Smooth muscle cell (in vitro differentiated cells): ENCODE measurements at regions not wholly inside any gene's neighbourhood (a gene's known extent, or its start where the extent isn't known, plus 50 kb on each side); places are given as distances from the start of the nearest gene placed in this dataset.

Source experiments
- DNase-seq: peaks from one replicate; lab custom pipeline; 2025; ENCODE audit not compliant: unreplicated experiment; lab: John Stamatoyannopoulos, UW
- H2AFZ ChIP-seq: fragments of 200-600 bp; sonication (generic); 2 replicates; pipeline ENCODE4 v1.6.0; 2016; ENCODE audit warnings: antibody characterized with exemption, low read depth, mild to moderate bottlenecking
- H3F3A ChIP-seq: fragments of 200-600 bp; sonication (generic); 2 replicates; pipeline ENCODE4 v1.6.0; 2017; ENCODE audit warnings: antibody characterized with exemption, low read depth
- H3K27ac ChIP-seq: fragments of 200-600 bp; sonication (generic); 2 replicates; pipeline ENCODE4 v1.5.1; 2016; ENCODE audit warnings: low read depth, mild to moderate bottlenecking
- H3K27me3 ChIP-seq: fragments of 200-600 bp; sonication (generic); 2 replicates; pipeline ENCODE4 v1.6.1; 2016; ENCODE audit warnings: low read depth, mild to moderate bottlenecking
- H3K36me3 ChIP-seq: fragments of 200-600 bp; sonication (generic); 2 replicates; pipeline ENCODE4 v1.5.1; 2016; ENCODE audit warnings: low read depth
- H3K4me1 ChIP-seq: fragments of 200-600 bp; sonication (generic); 2 replicates; pipeline ENCODE4 v1.5.1; 2016; ENCODE audit warnings: low read depth
- H3K4me2 ChIP-seq: fragments of 200-600 bp; sonication (generic); 2 replicates; pipeline ENCODE4 v1.6.0; 2016; ENCODE audit warnings: mild to moderate bottlenecking
- H3K4me3 ChIP-seq: fragments of 200-600 bp; sonication (generic); 2 replicates; pipeline ENCODE4 v1.5.1; 2016; ENCODE audit warnings: mild to moderate bottlenecking
- H3K79me2 ChIP-seq: fragments of 200-600 bp; sonication (generic); 2 replicates; pipeline ENCODE4 v1.6.0; 2016; ENCODE audit warnings: low read depth, mild to moderate bottlenecking
- H3K9ac ChIP-seq: fragments of 200-600 bp; sonication (generic); 2 replicates; pipeline ENCODE4 v1.6.0; 2016; ENCODE audit warnings: low read depth
- H3K9me3 ChIP-seq: fragments of 200-600 bp; sonication (generic); replicated peaks from 2 replicates; pipeline ENCODE4 v1.5.1; 2016; ENCODE audit warnings: low read depth
- H4K20me1 ChIP-seq: fragments of 200-600 bp; sonication (generic); 2 replicates; pipeline ENCODE4 v1.6.0; 2016; ENCODE audit warnings: low read depth
- WGBS: methylation state at CpG from one replicate; pipeline ENCODE4 v1.1.7; 2016; ENCODE audit warnings: low lambda C conversion rate; 5-methylcytosine and 5-hydroxymethylcytosine counted together
- TF ChIP-seq, protein P1 (sequence below): fragments of 200-600 bp; sonication (generic); IDR thresholded peaks from 2 replicates; pipeline ENCODE4 v1.5.1; 2017; ENCODE audit warnings: borderline replicate concordance, mild to moderate bottlenecking, antibody characterized with exemption; ENCODE audit not compliant: insufficient read depth, poor library complexity, severe bottlenecking

DNA sequence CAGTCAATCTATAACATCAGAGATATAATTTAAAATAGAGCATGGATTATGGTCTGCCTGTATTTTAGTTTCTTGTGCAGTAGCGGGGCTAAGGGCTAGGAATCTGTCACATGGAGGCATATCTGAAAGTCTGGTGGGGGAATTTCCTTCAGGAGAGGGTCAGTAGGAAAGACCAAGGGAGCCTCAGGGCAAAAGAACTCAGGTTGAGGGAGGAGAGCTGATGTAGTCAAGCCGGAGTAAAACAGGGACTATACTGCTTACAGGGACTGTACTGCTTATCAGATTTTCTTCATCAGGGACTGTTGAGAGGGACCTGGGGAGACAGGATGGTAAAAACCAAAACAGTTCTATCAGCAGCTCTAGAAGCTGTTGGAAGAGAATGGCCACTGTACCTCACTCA is 82.0 kb upstream of the CPM start:
- TF ChIP-seq, protein P1, sequence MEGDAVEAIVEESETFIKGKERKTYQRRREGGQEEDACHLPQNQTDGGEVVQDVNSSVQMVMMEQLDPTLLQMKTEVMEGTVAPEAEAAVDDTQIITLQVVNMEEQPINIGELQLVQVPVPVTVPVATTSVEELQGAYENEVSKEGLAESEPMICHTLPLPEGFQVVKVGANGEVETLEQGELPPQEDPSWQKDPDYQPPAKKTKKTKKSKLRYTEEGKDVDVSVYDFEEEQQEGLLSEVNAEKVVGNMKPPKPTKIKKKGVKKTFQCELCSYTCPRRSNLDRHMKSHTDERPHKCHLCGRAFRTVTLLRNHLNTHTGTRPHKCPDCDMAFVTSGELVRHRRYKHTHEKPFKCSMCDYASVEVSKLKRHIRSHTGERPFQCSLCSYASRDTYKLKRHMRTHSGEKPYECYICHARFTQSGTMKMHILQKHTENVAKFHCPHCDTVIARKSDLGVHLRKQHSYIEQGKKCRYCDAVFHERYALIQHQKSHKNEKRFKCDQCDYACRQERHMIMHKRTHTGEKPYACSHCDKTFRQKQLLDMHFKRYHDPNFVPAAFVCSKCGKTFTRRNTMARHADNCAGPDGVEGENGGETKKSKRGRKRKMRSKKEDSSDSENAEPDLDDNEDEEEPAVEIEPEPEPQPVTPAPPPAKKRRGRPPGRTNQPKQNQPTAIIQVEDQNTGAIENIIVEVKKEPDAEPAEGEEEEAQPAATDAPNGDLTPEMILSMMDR = no peak

DNA sequence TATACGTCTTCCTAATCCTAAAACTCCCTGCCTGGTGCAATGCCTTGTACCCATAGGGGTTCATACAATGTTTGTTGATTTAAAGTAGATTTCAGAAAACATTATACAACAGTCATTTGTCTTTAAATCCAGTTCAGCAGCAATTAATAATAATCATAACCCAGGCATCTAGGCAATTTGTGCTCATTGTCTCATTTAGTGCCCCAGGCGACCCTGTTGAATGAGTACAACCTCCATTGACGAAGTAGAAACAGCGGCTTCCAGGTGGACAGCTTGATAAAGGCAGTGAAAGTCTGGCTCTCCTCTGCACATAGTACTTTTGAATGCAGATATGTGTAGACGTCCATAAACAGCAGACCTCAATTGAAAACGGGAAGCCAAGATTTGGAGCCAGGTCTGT is 82.9 kb upstream of the CPM start:
- Histone ChIP-seq H3K4me1 (no peaks in the 10 kb centered on the region), H3K36me3 (no peaks in the 10 kb centered on the region), H3K79me2 (no peaks in the 10 kb centered on the region), H3F3A (no peaks in the 10 kb centered on the region), H3K27ac (no peak overlapping the region), H3K27me3 (no peaks in the 10 kb centered on the region), H4K20me1 (no peaks in the 10 kb centered on the region), H2AFZ (no peak overlapping the region), H3K9ac (no peak overlapping the region), H3K4me2 (no peak overlapping the region), H3K4me3 (no peak overlapping the region), H3K9me3 (no peaks in the 10 kb centered on the region)
- 58% methylated on average over 6 of the region's 6 CpGs for WGBS
- TF ChIP-seq, protein P1 = no peak
- DNase-seq = no peak

More for the DNA sequence above, 82.0 kb upstream of the CPM start:
- no peaks in the 10 kb centered on the region for H3K36me3 ChIP-seq
- H3K27ac ChIP-seq = no peak overlapping the region
- no peaks in the 10 kb centered on the region for H4K20me1 ChIP-seq
- no peaks in the 10 kb centered on the region for H3K27me3 ChIP-seq
- H3K9me3 ChIP-seq = no peaks in the 10 kb centered on the region
- no peak overlapping the region for H2AFZ ChIP-seq
- no peak for DNase-seq
- no peaks in the 10 kb centered on the region for H3K4me1 ChIP-seq
- no peaks in the 10 kb centered on the region for H3K79me2 ChIP-seq
- H3K4me3 ChIP-seq = no peak overlapping the region
- H3K9ac ChIP-seq = no peak overlapping the region
- H3F3A ChIP-seq = no peaks in the 10 kb centered on the region
- H3K4me2 ChIP-seq = no peak overlapping the region
- 51% methylated on average over 2 of the region's 2 CpGs for WGBS

- no peaks in the 10 kb centered on the region for H3K27me3 ChIP-seq
- no peak overlapping the region for H2AFZ ChIP-seq
- H4K20me1 ChIP-seq = no peaks in the 10 kb centered on the region
- no peaks in the 10 kb centered on the region for H3K79me2 ChIP-seq
- no peaks in the 10 kb centered on the region for H3F3A ChIP-seq
- DNase-seq = no peak
- no peak overlapping the region for H3K9ac ChIP-seq
- H3K4me2 ChIP-seq = no peak overlapping the region
- H3K4me3 ChIP-seq = no peak overlapping the region
- H3K9me3 ChIP-seq = no peaks in the 10 kb centered on the region
- no peak overlapping the region for H3K27ac ChIP-seq
- no peaks in the 10 kb centered on the region for H3K4me1 ChIP-seq
- no peaks in the 10 kb centered on the region for H3K36me3 ChIP-seq
- TF ChIP-seq, protein P1 = no peak
These were observed 86.1 kb upstream of the CPM start for GRCh38 chr12:69019082-69019481.

DNA sequence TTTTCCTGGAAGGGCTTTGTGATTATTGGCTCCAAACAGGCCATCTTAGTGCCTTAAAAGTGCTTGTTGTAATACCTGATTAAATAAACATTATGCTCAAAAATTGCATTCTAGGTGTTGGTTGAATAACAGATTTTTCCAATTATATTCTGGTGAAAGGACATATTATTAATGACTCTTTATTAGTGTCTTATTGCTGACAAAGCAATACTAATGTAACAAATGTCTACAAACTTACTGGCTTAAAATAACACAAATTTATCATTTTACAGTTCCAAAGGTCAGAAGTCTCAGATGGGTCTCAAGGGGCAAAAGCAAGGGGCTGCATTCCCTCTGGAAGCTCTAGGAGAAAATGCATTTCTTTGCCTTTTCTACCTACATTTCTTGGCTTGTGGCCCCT is 86.9 kb upstream of the CPM start:
- H3K36me3 ChIP-seq = no peaks in the 10 kb centered on the region
- H3K4me1 ChIP-seq = no peaks in the 10 kb centered on the region
- no peaks in the 10 kb centered on the region for H3K27me3 ChIP-seq
- TF ChIP-seq, protein P1 = no peak
- no peak for DNase-seq
- no peaks in the 10 kb centered on the region for H4K20me1 ChIP-seq
- H3K9me3 ChIP-seq = no peaks in the 10 kb centered on the region
- no peak overlapping the region for H3K27ac ChIP-seq
- H3K79me2 ChIP-seq = no peaks in the 10 kb centered on the region
- H3K4me3 ChIP-seq = no peak overlapping the region
- no peak overlapping the region for H3K4me2 ChIP-seq
- no peak overlapping the region for H2AFZ ChIP-seq
- no peaks in the 10 kb centered on the region for H3F3A ChIP-seq
- no peak overlapping the region for H3K9ac ChIP-seq
